PC-3 (cell line): ENCODE measurements at regions not wholly inside any gene's neighbourhood (a gene's known extent, or its start where the extent isn't known, plus 50 kb on each side); places are given as distances from the start of the nearest gene placed in this dataset.

Source experiments
- EZH2 ChIP-seq: fragments of 300-600 bp; sonication (generic); IDR thresholded peaks from one replicate; pipeline ENCODE4 v1.6.1; 2017; ENCODE audit warnings: antibody characterized with exemption, mild to moderate bottlenecking, low read length; ENCODE audit not compliant: unreplicated experiment
- EZH2phosphoT487 ChIP-seq: fragments of 300-600 bp; sonication (generic); IDR thresholded peaks from 2 replicates; pipeline ENCODE4 v1.6.1; 2018; ENCODE audit warnings: mild to moderate bottlenecking, antibody characterized with exemption, low read length, borderline replicate concordance
- TF ChIP-seq, protein P1 (sequence below): fragments of 300-600 bp; sonication (generic); conservative IDR thresholded peaks from 2 replicates; pipeline ENCODE4 v1.5.1; 2017; ENCODE audit warnings: antibody characterized with exemption, low read depth, mild to moderate bottlenecking, low read length

DNA sequence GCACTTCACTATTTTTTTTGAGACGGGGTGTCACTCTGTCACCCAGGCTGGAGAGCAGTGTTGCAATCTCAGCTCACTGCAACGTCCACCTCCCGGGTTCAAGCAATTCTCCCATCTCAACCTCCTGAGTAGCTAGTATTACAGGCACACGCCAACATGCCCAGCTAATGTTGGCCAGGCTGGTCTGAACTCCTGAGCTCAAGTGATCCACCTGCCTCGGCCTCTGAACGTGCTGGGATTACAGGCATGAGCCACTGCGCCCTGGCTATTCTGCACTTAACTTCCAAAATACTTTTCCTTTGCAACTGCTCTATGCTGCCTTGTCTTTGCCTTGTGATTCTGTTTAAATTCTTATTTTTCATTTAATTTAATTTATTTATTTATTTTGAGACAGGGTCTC, 67.0 kb upstream of the ZNF479 start:
- TF ChIP-seq, protein P1, sequence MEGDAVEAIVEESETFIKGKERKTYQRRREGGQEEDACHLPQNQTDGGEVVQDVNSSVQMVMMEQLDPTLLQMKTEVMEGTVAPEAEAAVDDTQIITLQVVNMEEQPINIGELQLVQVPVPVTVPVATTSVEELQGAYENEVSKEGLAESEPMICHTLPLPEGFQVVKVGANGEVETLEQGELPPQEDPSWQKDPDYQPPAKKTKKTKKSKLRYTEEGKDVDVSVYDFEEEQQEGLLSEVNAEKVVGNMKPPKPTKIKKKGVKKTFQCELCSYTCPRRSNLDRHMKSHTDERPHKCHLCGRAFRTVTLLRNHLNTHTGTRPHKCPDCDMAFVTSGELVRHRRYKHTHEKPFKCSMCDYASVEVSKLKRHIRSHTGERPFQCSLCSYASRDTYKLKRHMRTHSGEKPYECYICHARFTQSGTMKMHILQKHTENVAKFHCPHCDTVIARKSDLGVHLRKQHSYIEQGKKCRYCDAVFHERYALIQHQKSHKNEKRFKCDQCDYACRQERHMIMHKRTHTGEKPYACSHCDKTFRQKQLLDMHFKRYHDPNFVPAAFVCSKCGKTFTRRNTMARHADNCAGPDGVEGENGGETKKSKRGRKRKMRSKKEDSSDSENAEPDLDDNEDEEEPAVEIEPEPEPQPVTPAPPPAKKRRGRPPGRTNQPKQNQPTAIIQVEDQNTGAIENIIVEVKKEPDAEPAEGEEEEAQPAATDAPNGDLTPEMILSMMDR: no peak
- no peak for TF ChIP-seq EZH2
- TF ChIP-seq EZH2phosphoT487: no peak
